HepG2 (cell line): ENCODE measurements at regions not wholly inside any gene's neighbourhood (a gene's known extent, or its start where the extent isn't known, plus 50 kb on each side); places are given as distances from the start of the nearest gene placed in this dataset.

Source experiments
- ATAC-seq: fragments of 200-7000 bp; cut with Tn5 transposase; 3 replicates; pipeline ENCODE4 v1.9.1; 2020; ENCODE audit warnings: mild to moderate bottlenecking, moderate library complexity
- BruUV-seq: library from RNA; stranded (reverse); fragments of 400-500 nt; replicated peaks from 2 replicates; lab custom pipeline; 2021; lab: Mats Ljungman, UMichigan
- CTCF ChIA-PET: fragments of 300-600 bp; formaldehyde crosslinking; extraction: SDS; loops from one replicate; lab custom pipeline; 2021; ENCODE audit warnings: low total read pairs, inconsistent platforms, low intra/inter-chr PET ratio; lab: Yijun Ruan, JAX
- POLR2A ChIA-PET: fragments of 350-600 bp; sonication (Branson Sonifier 250); formaldehyde crosslinking; loops from one replicate; lab custom pipeline; 2020; ENCODE audit warnings: antibody characterized with exemption, inconsistent platforms; lab: Yijun Ruan, JAX
- DNase-seq: peaks from one replicate; pipeline ENCODE4 v3.0.0-alpha.2; 2015; ENCODE audit warnings: low spot score
- FAIRE-seq: peaks from 3 replicates; lab custom pipeline; 2011; peaks lifted over from hg19 to GRCh38; lab: Jason Lieb, UNC
- H2AFZ ChIP-seq: one replicate; pipeline ENCODE4 v1.6.1; 2011; ENCODE audit warnings: low read length, inconsistent platforms
- H3K27ac ChIP-seq: fragments of 300-600 bp; 3 replicates; pipeline ENCODE4 v1.8.0; 2011; ENCODE audit warnings: mixed run types, mild to moderate bottlenecking, mixed read lengths, low read length, inconsistent platforms; ENCODE audit not compliant: insufficient read depth; ENCODE audit errors: extremely low read length
- H3K27me3 ChIP-seq, 2 experiments: fragments of 200-600 bp in 1 of 2; 2 replicates in 1 of 2; 3 replicates in 1 of 2; pipeline versions ENCODE4 v1.6.0 to v1.8.0; 2011; ENCODE audit warnings: low read length in 2 of 2, mild to moderate bottlenecking in 2 of 2, moderate library complexity in 2 of 2, inconsistent platforms in 1 of 2; ENCODE audit not compliant: insufficient read depth in 2 of 2, control insufficient read depth in 1 of 2
- H3K36me3 ChIP-seq, 2 experiments: fragments of 200-600 bp in 1 of 2; replicated peaks in 1 of 2; 2 replicates in 1 of 2; 3 replicates in 1 of 2; pipeline versions ENCODE4 v1.5.1 to v1.8.0; 2011; ENCODE audit warnings: low read length in 2 of 2, inconsistent platforms in 1 of 2; ENCODE audit not compliant: insufficient read depth in 2 of 2, control insufficient read depth in 1 of 2
- H3K4me1 ChIP-seq: 2 replicates; pipeline ENCODE4 v1.5.1; 2012; ENCODE audit warnings: low read length, inconsistent platforms; ENCODE audit not compliant: insufficient read depth
- H3K4me2 ChIP-seq: 2 replicates; pipeline ENCODE4 v1.6.0; 2011; ENCODE audit warnings: low read depth, low read length, inconsistent platforms
- H3K4me3 ChIP-seq, 3 experiments: fragments of 200-600 bp in 1 of 3; sonication (generic), shearing (Covaris generic) in 1 of 3; replicated peaks in 1 of 3; 2 replicates each; pipeline ENCODE4 v1.5.1; 2011 to 2016; ENCODE audit warnings: low read length in 3 of 3, inconsistent platforms in 2 of 3, low read depth in 2 of 3, mild to moderate bottlenecking in 2 of 3, control low read depth in 1 of 3, mixed read lengths in 1 of 3; ENCODE audit not compliant: insufficient read depth in 1 of 3
- H3K79me2 ChIP-seq: one replicate; pipeline ENCODE4 v1.6.1; 2011; ENCODE audit warnings: low read length, inconsistent platforms; ENCODE audit not compliant: insufficient read depth
- H3K9ac ChIP-seq: 2 replicates; pipeline ENCODE4 v1.6.0; 2011; ENCODE audit warnings: mild to moderate bottlenecking, low read depth, low read length, inconsistent platforms; ENCODE audit not compliant: insufficient read depth
- H3K9me3 ChIP-seq: 2 replicates; pipeline ENCODE4 v1.5.1; 2012; ENCODE audit warnings: mild to moderate bottlenecking, low read length
- H4K20me1 ChIP-seq: 2 replicates; pipeline ENCODE4 v1.6.0; 2011; ENCODE audit warnings: inconsistent platforms, mild to moderate bottlenecking, low read length, moderate library complexity; ENCODE audit not compliant: insufficient read depth
- CREB1 ChIP-seq, 2 experiments: fragments of 450-650 bp in 1 of 2; IDR thresholded peaks; 2 replicates each; pipeline ENCODE4 v1.6.1; 2016 to 2017; ENCODE audit warnings: control low read depth in 1 of 2, mild to moderate bottlenecking in 1 of 2, missing compliant biosample characterization in 1 of 2, missing genetic modification characterization in 1 of 2
- JUNB ChIP-seq: sonication (generic); formaldehyde crosslinking; IDR thresholded peaks from 2 replicates; pipeline ENCODE4 v1.8.0; 2022; ENCODE audit warnings: missing genetic modification reagents, mild to moderate bottlenecking, borderline replicate concordance
- PCBP1 ChIP-seq: fragments of 200-400 bp; formaldehyde crosslinking; IDR thresholded peaks from 2 replicates; pipeline ENCODE4 v1.6.1; 2017; ENCODE audit warnings: mild to moderate bottlenecking, low read depth, low read length, borderline replicate concordance
- RAD21 ChIP-seq: fragments of 450-650 bp; formaldehyde crosslinking; IDR thresholded peaks from 2 replicates; pipeline ENCODE4 v1.5.0; 2020; ENCODE audit warnings: mild to moderate bottlenecking
- ZNF724P ChIP-seq: sonication (generic); formaldehyde crosslinking; IDR thresholded peaks from 2 replicates; pipeline ENCODE4 v1.8.0; 2022; ENCODE audit warnings: missing genetic modification reagents, borderline replicate concordance
- WGBS: methylation state at CpG from one replicate; pipeline ENCODE4 v1.1.6; 2017; ENCODE audit warnings: low lambda C conversion rate; 5-methylcytosine and 5-hydroxymethylcytosine counted together
- in situ Hi-C: cut with HindIII; loops from 2 replicates; pipeline ENCODE4 v1.10.0; 2017; ENCODE audit warnings: low pct_unique_long_range_greater_than_20kb; ENCODE audit not compliant: extremely low pct_ligation_motif_present
- intact Hi-C: fragments of 100-400 bp; cut with micrococcal nuclease; formaldehyde crosslinking; loops from one replicate; pipeline ENCODE4 v1.10.0; 2022; ENCODE audit not compliant: unreplicated experiment
- TF ChIP-seq, protein P1 (sequence below): sonication (generic); formaldehyde crosslinking; IDR thresholded peaks from 2 replicates; pipeline ENCODE4 v1.4.0; 2020; ENCODE audit warnings: missing genetic modification reagents

- no peak for ATAC-seq
- in situ Hi-C loops (no loop called here), intact Hi-C loops (no loop called here)
- H3K27ac ChIP-seq: no peak overlapping the region
- FAIRE-seq: no peak
- no peaks in the 10 kb centered on the region for H3K9me3 ChIP-seq
- no peaks in the 10 kb centered on the region for H3K36me3 ChIP-seq
- H4K20me1 ChIP-seq: no peaks in the 10 kb centered on the region
- DNase-seq: no peak
- H3K4me3 ChIP-seq: no peak overlapping the region
- H3K79me2 ChIP-seq: no peaks in the 10 kb centered on the region
- CTCF ChIA-PET: no interaction called here
- H3K27me3 ChIP-seq: no peaks in the 10 kb centered on the region
- no peak overlapping the region for H2AFZ ChIP-seq
- BruUV-seq: no TSS peak
- no peaks in the 10 kb centered on the region for H3K4me1 ChIP-seq
- 17% methylated on average over 3 of the region's 3 CpGs for WGBS
- H3K4me2 ChIP-seq: no peak overlapping the region
- POLR2A ChIA-PET: no interaction called here
- no peak overlapping the region for H3K9ac ChIP-seq
- TF ChIP-seq, protein P1, sequence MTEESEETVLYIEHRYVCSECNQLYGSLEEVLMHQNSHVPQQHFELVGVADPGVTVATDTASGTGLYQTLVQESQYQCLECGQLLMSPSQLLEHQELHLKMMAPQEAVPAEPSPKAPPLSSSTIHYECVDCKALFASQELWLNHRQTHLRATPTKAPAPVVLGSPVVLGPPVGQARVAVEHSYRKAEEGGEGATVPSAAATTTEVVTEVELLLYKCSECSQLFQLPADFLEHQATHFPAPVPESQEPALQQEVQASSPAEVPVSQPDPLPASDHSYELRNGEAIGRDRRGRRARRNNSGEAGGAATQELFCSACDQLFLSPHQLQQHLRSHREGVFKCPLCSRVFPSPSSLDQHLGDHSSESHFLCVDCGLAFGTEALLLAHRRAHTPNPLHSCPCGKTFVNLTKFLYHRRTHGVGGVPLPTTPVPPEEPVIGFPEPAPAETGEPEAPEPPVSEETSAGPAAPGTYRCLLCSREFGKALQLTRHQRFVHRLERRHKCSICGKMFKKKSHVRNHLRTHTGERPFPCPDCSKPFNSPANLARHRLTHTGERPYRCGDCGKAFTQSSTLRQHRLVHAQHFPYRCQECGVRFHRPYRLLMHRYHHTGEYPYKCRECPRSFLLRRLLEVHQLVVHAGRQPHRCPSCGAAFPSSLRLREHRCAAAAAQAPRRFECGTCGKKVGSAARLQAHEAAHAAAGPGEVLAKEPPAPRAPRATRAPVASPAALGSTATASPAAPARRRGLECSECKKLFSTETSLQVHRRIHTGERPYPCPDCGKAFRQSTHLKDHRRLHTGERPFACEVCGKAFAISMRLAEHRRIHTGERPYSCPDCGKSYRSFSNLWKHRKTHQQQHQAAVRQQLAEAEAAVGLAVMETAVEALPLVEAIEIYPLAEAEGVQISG (CRISPR knock-in tag): no peak
Observed at GRCh38 chr2:12617366-12617765, 99.4 kb upstream of the TRIB2 start.

DNA sequence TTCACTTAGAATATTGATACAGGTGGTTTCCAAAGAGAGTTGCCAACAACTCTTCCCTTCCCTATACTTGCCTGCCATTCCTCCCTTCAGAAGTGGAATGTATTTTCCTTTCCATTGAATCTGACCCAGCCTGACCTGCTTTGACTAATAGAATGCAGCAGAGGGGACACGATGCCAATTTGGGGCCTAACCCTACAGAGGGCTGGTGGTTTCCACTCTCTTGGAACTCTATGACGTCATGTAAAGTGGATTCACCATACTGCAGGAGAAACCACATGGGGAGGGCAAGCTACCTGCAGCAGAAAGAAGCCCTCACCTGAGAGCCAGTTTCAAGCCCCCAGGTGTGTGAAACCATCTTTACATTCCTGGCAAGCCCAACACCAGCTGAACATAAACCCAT, 98.9 kb upstream of the TRIB2 start:
- Histone ChIP-seq H3K4me3 (no peak overlapping the region), H2AFZ (no peak overlapping the region), H3K4me2 (no peak overlapping the region), H4K20me1 (no peaks in the 10 kb centered on the region), H3K4me1 (no peaks in the 10 kb centered on the region), H3K27me3 (no peaks in the 10 kb centered on the region), H3K27ac (no peak overlapping the region), H3K79me2 (no peaks in the 10 kb centered on the region), H3K9me3 (no peaks in the 10 kb centered on the region), H3K36me3 (no peaks in the 10 kb centered on the region), H3K9ac (no peak overlapping the region)
- CTCF ChIA-PET: no interaction called here
- DNase-seq: no peak
- WGBS: 3% methylated on average over 2 of the region's 2 CpGs
- FAIRE-seq: no peak
- intact Hi-C loops (no loop called here), in situ Hi-C loops (no loop called here)
- ATAC-seq: no peak
- no TSS peak for BruUV-seq
- POLR2A ChIA-PET: no interaction called here
- no peak for TF ChIP-seq JUNB (CRISPR knock-in tag)
- TF ChIP-seq PCBP1: no peak
- peak; percentile 96 for TF ChIP-seq CREB1 (IDR thresholded peaks at IDR 0.05)
- no peak for TF ChIP-seq CREB1 (CRISPR knock-in tag; IDR thresholded peaks at IDR 0.05)
- no peak for TF ChIP-seq RAD21 (CRISPR knock-in tag)
- no peak for TF ChIP-seq ZNF724P (CRISPR knock-in tag)
